ENCODE measurements at regions not wholly inside any gene's neighbourhood (a gene's known extent, or its start where the extent isn't known, plus 50 kb on each side); places are given as distances from the start of the nearest gene placed in this dataset.

GRCh38 chr20:48324744-48325143 is 503.1 kb downstream of the PREX1 start:
- no peak for DNase-seq

GRCh38 chr20:48321271-48321670 is 506.5 kb downstream of the PREX1 start:
- DNase-seq, result no peak

GRCh38 chr20:48319943-48320584 is 507.7 kb downstream of the PREX1 start:
- no peak for DNase-seq

DNA sequence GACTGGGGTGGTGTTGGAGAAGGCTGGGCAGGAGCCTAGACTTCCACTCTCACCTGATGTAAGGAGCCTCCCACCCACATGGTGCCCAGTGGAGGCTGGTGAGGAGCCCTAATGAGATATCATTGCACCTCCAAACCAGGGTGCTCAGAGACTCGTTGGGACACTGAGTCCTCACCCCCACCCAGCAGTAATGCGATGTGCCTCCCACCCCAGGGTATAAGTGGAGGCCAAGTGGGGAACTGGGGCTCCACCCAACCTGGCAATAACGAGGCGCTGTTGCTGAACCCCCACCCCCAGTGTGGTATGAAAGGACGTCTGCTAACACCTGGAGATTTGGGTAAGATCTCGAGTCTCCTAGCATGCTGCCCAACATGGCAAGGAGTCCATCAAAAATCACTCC is 510.2 kb downstream of the PREX1 start:
- no peak for DNase-seq

DNA sequence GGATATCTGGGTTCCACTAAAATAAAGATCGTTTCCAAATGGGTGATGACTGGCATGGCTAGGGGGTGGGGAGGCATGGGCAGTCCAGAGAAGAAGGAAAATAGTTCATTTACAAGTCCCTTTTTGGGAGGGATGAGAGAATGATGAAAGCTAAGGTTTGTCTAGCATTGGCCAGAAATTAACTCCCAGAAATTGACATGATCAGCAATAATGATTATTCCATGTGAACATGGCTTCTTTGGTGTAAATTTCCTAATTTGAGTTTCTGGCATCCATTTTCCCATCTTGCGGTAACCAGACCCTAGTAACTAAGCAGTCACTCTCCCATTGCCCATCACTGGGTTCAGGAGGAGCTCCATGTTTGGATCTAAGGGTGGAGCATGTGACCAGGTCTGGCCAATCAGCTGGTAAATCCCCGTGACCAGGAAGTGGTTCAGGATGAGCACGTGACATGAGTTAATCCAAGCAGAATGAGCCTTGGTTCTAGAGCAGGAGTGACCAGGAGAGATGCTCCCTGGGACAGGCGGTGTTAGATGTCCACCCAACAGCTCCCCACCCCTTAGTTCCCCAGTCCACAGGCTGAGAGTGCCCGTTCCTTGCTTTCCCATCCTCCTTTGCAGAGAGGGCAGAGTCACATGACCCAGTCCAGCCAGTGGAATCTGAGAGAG is 512.7 kb downstream of the PREX1 start:
- no peak for DNase-seq

GRCh38 chr20:48313324-48313723 is 514.5 kb downstream of the PREX1 start:
- no peak for DNase-seq

DNA sequence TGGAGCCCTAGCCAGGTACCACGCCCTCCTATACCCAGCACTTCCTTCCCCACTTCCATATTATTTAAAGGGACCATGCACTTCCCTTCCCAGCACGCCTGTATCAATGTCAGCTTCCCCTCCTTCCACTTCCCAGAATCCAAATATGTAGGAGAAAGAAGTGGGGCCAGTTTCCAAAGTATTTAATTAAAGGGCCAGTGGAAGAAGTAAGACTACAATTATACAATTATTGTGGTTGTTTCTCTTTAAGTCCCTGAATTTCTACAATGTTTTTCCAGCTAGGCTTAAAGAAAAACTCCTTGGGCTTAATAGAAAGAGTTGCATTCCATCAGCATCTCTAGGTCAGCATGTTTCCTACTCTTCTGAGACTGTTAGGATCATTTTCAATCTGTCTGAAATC is 515.8 kb downstream of the PREX1 start:
- no peak for DNase-seq

- no peak for DNase-seq
Observed at GRCh38 chr20:48310305-48310704, 517.5 kb downstream of the PREX1 start.

GRCh38 chr20:48309293-48309692 is 518.5 kb downstream of the PREX1 start:
- DNase-seq, result no peak

DNA sequence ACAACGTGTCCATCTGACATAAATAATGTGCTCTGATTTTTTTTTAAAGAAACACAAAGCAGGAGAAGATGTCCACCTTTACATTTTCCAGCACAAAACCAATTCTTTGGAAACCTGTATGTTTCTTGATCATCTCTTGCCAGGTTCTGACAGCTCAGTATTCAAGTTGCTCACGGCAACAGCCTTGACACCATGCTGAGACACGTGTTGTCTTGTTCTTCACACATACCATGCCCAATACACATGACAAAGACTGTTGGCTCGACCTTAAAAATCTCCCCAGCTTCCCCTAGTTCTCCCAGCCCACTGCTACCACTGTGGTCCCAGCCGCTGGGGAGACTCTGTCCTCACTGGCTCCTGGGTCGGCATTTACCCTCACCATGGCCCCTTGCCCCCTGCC is 518.9 kb downstream of the PREX1 start:
- DNase-seq, result no peak

GRCh38 chr20:48308232-48308781 is 519.5 kb downstream of the PREX1 start:
- no peak for DNase-seq

GRCh38 chr20:48307277-48307676 is 520.5 kb downstream of the PREX1 start:
- DNase-seq, result no peak

GRCh38 chr20:48302844-48303542 is 517.7 kb upstream of the SULF2 start:
- no peak for DNase-seq

DNA sequence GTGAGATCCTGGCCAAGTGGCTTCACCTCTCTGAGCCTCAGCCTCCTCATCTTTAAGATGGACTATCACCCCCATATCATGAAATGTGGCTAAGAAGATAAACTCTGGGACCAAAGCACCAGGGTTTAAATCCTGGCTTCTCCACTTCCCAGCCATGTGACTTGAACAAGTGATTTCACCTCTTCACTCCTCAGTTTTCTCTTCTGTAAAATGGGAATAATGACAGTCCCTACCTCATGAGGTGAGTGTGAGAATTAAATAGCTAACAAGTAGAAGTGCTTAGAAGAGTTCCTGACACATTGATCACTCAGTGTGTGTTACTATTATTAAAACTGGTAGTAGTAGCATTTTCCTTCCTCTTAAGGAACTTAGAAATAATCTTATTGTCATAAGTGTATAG is 516.9 kb upstream of the SULF2 start:
- no peak for DNase-seq

DNA sequence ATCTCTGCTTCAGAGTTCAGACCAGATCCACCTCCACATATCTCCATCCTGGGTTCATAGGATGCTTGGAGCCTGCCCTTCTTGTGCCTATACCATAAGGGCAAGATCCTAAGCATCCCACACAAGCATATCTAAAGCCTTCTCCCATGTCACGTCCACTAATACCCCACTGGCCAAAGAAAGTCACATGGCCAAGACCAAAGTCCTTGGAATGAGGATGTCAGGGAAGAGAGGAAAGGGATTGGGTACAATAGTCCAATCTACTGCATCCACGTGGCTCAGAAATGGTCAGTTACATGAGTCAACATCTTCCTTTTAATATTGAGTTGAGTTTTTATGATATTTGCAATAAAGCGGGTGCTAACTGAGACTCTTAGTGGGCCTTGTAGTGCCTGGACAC is 515.9 kb upstream of the SULF2 start:
- DNase-seq, result no peak

GRCh38 chr20:48300529-48300928 is 515.2 kb upstream of the SULF2 start:
- no peak for DNase-seq

GRCh38 chr20:48298851-48299484 is 513.7 kb upstream of the SULF2 start:
- no peak for DNase-seq

GRCh38 chr20:48298433-48298832 is 513.2 kb upstream of the SULF2 start:
- DNase-seq, result no peak

- DNase-seq, result no peak
Observed at GRCh38 chr20:48295966-48296421, 510.7 kb upstream of the SULF2 start.

DNA sequence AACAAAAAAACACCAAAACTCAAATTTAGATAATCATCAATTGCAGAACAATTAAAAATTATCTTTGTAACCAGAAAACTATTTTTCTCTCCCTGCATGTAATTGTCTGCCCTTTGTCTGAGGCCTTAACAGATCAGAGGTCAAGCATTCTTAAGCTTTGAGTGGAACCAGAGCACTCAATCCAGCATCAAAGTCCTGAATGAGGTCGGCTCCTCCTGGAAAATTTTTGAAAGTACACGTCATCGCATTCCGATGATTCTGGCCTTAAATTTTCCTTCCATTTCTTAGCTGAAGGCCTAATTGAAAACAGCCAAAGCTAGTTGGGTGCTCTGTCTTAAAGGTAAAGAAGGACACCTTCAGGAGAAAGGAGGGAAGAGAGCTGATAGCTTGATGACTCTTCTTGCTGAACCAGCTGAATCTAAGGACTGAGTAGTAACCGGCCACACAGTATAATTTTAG is 510.2 kb upstream of the SULF2 start:
- no peak for DNase-seq

DNA sequence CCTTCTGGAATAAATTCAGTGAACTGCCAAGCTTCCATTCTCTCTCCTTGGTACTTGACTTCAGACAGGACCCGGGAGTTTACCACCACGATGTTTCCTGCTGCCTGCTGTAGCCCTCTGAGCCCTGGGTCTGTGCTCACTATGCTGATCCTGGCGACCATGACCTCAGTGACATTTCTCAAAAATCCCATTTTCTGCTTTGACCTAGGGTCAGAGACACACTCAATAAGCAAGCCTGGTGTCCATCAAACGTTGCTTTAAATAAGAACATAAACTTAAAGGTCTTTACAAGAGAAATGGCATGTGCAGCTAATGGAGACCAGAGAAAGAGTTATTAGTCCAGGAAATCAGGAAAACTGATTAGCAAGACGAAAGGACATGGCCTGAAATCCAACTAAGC is 509.7 kb upstream of the SULF2 start:
- DNase-seq, result no peak

GRCh38 chr20:48294196-48294595 is 508.9 kb upstream of the SULF2 start:
- no peak for DNase-seq

- DNase-seq, result no peak
Observed at GRCh38 chr20:48293671-48294070, 508.4 kb upstream of the SULF2 start.
